ENCODE measurements at regions not wholly inside any gene's neighbourhood (a gene's known extent, or its start where the extent isn't known, plus 50 kb on each side); places are given as distances from the start of the nearest gene placed in this dataset.

GRCh38 chr9:2913026-2913425, 69.1 kb upstream of the PUM3 start:
- no peak for DNase-seq

GRCh38 chr9:2907411-2907810, 63.5 kb upstream of the PUM3 start:
- no peak for DNase-seq

- DNase-seq, result no peak
These were observed 60.5 kb upstream of the PUM3 start for GRCh38 chr9:2904242-2904930.
